ENCODE measurements at regions not wholly inside any gene's neighbourhood (a gene's known extent, or its start where the extent isn't known, plus 50 kb on each side); places are given as distances from the start of the nearest gene placed in this dataset.

GRCh38 chr13:29677627-29678026 lies 82.1 kb upstream of the SLC7A1 start:
- H3K27me3 ChIP-seq (ENCODE audit: control insufficient read depth in 4 of 4, insufficient read depth in 4 of 4, low read length in 3 of 4) = no peaks in the 10 kb centered on the region
- H3K4me1 ChIP-seq (ENCODE audit: control insufficient read depth in 4 of 4, insufficient read depth in 4 of 4, low read length in 3 of 4) = no peaks in the 10 kb centered on the region
- no peaks in the 10 kb centered on the region for H3K36me3 ChIP-seq (ENCODE audit: control insufficient read depth in 4 of 4, insufficient read depth in 3 of 4, low read depth in 1 of 4, low read length in 3 of 4)
- no peak overlapping the region for H3K4me3 ChIP-seq (ENCODE audit: low read depth in 1 of 3, low read length in 3 of 3)
- no peak overlapping the region for H3K27ac ChIP-seq (ENCODE audit: low read depth in 1 of 2, low read length in 2 of 2)
- no peaks in the 10 kb centered on the region for H3K9me3 ChIP-seq (ENCODE audit: control insufficient read depth in 4 of 4, low read length in 3 of 4)
- no peak overlapping the region for H3K9ac ChIP-seq (ENCODE audit: low read depth in 1 of 2, low read length in 2 of 2)
- no peak for DNase-seq (ENCODE audit: low spot score)
- WGBS = 83% methylated on average over 5 of the region's 5 CpGs
- TF ChIP-seq ATF3 (IDR thresholded peaks at IDR 0.05) (no peak), ZBTB33 (IDR thresholded peaks at IDR 0.05) (no peak), MAX (IDR thresholded peaks at IDR 0.05) (no peak), FOXA2 (IDR thresholded peaks at IDR 0.05) (no peak), TAF1 (conservative IDR thresholded peaks at IDR 0.05) (no peak), CTCF (IDR thresholded peaks at IDR 0.05; ENCODE audit: low read depth, low read length, missing input control) (no peak), JUND (IDR thresholded peaks at IDR 0.05) (no peak), NR2F2 (IDR thresholded peaks at IDR 0.05) (no peak), REST (IDR thresholded peaks at IDR 0.05) (no peak), GABPA (IDR thresholded peaks at IDR 0.05 in 1 of 2, conservative IDR thresholded peaks at IDR 0.05 in 1 of 2) (no peak), RXRA (IDR thresholded peaks at IDR 0.05) (no peak)

- Histone ChIP-seq H3K4me1 (ENCODE audit: control insufficient read depth in 4 of 4, insufficient read depth in 4 of 4, low read length in 3 of 4) (no peaks in the 10 kb centered on the region), H3K36me3 (ENCODE audit: control insufficient read depth in 4 of 4, insufficient read depth in 3 of 4, low read depth in 1 of 4, low read length in 3 of 4) (no peaks in the 10 kb centered on the region), H3K9ac (ENCODE audit: low read depth in 1 of 2, low read length in 2 of 2) (no peak overlapping the region), H3K27me3 (ENCODE audit: control insufficient read depth in 4 of 4, insufficient read depth in 4 of 4, low read length in 3 of 4) (no peaks in the 10 kb centered on the region), H3K9me3 (ENCODE audit: control insufficient read depth in 4 of 4, low read length in 3 of 4) (no peaks in the 10 kb centered on the region), H3K4me3 (ENCODE audit: low read depth in 1 of 3, low read length in 3 of 3) (no peak overlapping the region), H3K27ac (ENCODE audit: low read depth in 1 of 2, low read length in 2 of 2) (no peak overlapping the region)
- WGBS = 67% methylated on average over 9 of the region's 9 CpGs
- no peak for DNase-seq (ENCODE audit: low spot score)
- TF ChIP-seq CTCF (IDR thresholded peaks at IDR 0.05; ENCODE audit: low read depth, low read length, missing input control) (no peak), FOXA2 (IDR thresholded peaks at IDR 0.05) (no peak), HNF4A (conservative IDR thresholded peaks at IDR 0.05) (no peak), TAF1 (conservative IDR thresholded peaks at IDR 0.05) (no peak), GABPA (IDR thresholded peaks at IDR 0.05 in 1 of 2, conservative IDR thresholded peaks at IDR 0.05 in 1 of 2) (no peak), YY1 (IDR thresholded peaks at IDR 0.05) (no peak), RAD21 (IDR thresholded peaks at IDR 0.05) (no peak), EGR1 (IDR thresholded peaks at IDR 0.05; ENCODE audit: low read depth in 2 of 2) (no peak), SP1 (IDR thresholded peaks at IDR 0.05) (no peak), FOXA1 (IDR thresholded peaks at IDR 0.05) (no peak), JUND (IDR thresholded peaks at IDR 0.05) (no peak), ATF3 (IDR thresholded peaks at IDR 0.05) (no peak), NR2F2 (IDR thresholded peaks at IDR 0.05) (no peak), ZBTB33 (IDR thresholded peaks at IDR 0.05) (no peak), RXRA (IDR thresholded peaks at IDR 0.05) (no peak)
Measured at GRCh38 chr13:29676941-29677452, 81.5 kb upstream of the SLC7A1 start.

All from liver (tissue), 8 donors.